C4-2B (cell line): ENCODE measurements at regions not wholly inside any gene's neighbourhood (a gene's known extent, or its start where the extent isn't known, plus 50 kb on each side); places are given as distances from the start of the nearest gene placed in this dataset.

Experiments
- ZFX ChIP-seq: fragments of 450-650 bp; IDR thresholded peaks from 2 replicates; pipeline ENCODE4 v1.6.1; 2017
- TF ChIP-seq, protein P1 (sequence below): fragments of 450-650 bp; conservative IDR thresholded peaks from 2 replicates; pipeline ENCODE4 v1.5.1; 2017; ENCODE audit warnings: mild to moderate bottlenecking

DNA sequence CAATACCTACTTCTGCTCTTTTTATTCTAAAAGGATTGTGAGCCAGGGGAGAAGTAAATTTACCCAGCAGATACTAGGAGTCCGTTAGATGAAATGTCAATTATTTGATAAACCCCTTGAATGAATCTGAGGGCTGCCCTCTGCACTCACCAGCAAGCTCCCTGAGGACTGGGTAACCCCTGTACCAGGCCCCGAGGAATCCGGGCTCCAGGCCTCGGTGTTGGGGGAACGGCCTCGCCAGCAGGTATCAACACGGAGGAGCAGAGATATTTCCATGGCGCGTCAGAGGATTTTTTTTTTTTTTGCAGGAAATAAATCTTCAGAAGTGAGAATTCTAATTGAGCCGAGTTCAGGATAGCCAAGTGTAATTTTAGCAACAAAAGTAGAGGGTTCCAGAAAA is 1408.8 kb downstream of the BRD1 start:
- TF ChIP-seq, protein P1, sequence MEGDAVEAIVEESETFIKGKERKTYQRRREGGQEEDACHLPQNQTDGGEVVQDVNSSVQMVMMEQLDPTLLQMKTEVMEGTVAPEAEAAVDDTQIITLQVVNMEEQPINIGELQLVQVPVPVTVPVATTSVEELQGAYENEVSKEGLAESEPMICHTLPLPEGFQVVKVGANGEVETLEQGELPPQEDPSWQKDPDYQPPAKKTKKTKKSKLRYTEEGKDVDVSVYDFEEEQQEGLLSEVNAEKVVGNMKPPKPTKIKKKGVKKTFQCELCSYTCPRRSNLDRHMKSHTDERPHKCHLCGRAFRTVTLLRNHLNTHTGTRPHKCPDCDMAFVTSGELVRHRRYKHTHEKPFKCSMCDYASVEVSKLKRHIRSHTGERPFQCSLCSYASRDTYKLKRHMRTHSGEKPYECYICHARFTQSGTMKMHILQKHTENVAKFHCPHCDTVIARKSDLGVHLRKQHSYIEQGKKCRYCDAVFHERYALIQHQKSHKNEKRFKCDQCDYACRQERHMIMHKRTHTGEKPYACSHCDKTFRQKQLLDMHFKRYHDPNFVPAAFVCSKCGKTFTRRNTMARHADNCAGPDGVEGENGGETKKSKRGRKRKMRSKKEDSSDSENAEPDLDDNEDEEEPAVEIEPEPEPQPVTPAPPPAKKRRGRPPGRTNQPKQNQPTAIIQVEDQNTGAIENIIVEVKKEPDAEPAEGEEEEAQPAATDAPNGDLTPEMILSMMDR = no peak
- TF ChIP-seq ZFX = no peak
